ENCODE measurements at regions not wholly inside any gene's neighbourhood (a gene's known extent, or its start where the extent isn't known, plus 50 kb on each side); places are given as distances from the start of the nearest gene placed in this dataset.

DNA sequence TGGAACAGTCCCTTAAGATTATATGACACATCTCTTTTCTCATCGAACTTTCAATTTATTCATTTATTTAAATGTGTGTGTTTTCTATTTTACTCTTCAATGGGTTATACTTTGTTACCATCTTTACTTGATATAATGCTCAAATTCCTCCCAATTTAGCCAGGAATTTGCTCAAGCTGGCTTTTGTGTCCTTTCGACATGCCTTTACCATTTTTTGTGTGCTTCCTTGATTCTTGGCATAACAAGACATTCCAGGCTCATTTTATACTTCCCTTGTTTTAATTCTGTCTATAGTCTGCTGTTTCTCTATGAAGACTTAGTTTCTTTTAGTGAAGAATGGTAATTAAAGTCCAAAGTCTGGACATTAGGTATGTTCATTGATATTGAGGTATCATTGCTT, 315.8 kb downstream of the AEBP2 start:
- dilution Hi-C loops (cut with HindIII; ENCODE audit: low sequenced_read_pairs, unreplicated experiment), result no loop called here
- Histone ChIP-seq H2AFZ (replicated peaks; ENCODE audit: low read length, poor library complexity) (no peak overlapping the region), H3K27ac (ENCODE audit: insufficient read depth, low read length) (no peak overlapping the region), H3K23ac (ENCODE audit: low read depth, low read length) (no peak overlapping the region), H3K56ac (ENCODE audit: extremely low read depth, insufficient read depth, low read length) (no peak overlapping the region), H2BK5ac (ENCODE audit: low read depth, low read length, poor library complexity, severe bottlenecking) (peak overlapping the region; percentile 82), H3K9me3 (ENCODE audit: control insufficient read depth, insufficient read depth, low read length) (peaks cover 4% of the 10 kb centered on the region; the same call in 1 of the 2 replicates), H4K91ac (ENCODE audit: insufficient read depth, low read depth, low read length) (no peak overlapping the region), H3K18ac (ENCODE audit: low read depth, low read length) (peak overlapping the region; percentile 48; the same call in 1 of the 2 replicates), H4K5ac (ENCODE audit: low read depth, low read length) (no peak overlapping the region), H3K9ac (ENCODE audit: low read depth, low read length) (no peak overlapping the region), H2BK15ac (ENCODE audit: low read depth, low read length) (no peak overlapping the region), H2BK120ac (ENCODE audit: low read depth, low read length) (no peak overlapping the region), H3K4me2 (ENCODE audit: low read depth, low read length) (no peak overlapping the region), H2AK9ac (replicated peaks; ENCODE audit: low read depth, low read length, poor library complexity) (no peak overlapping the region), H2AK5ac (ENCODE audit: low read depth, low read length) (no peak overlapping the region), H3K9me1 (ENCODE audit: insufficient read depth, low read length) (peaks cover 2% of the 10 kb centered on the region; the same call in 1 of the 2 replicates), H3K14ac (replicated peaks; ENCODE audit: low read depth, low read length) (no peak overlapping the region), H3K79me1 (ENCODE audit: low read depth in 1 of 2, low read length in 2 of 2) (no peaks in the 10 kb centered on the region), H3K4ac (ENCODE audit: low read depth, low read length) (no peak overlapping the region), H3K36me3 (ENCODE audit: control insufficient read depth, insufficient read depth, low read length) (no peaks in the 10 kb centered on the region), H4K8ac (ENCODE audit: low read depth in 2 of 2, low read length in 2 of 2) (no peak overlapping the region), H3K4me1 (ENCODE audit: control insufficient read depth, insufficient read depth, low read length) (peaks cover 3% of the 10 kb centered on the region; the same call in 1 of the 2 replicates), H3K4me3 (ENCODE audit: insufficient read depth, low read depth, low read length) (no peak overlapping the region), H4K20me1 (ENCODE audit: insufficient read depth, low read length) (no peaks in the 10 kb centered on the region), H3K27me3 (ENCODE audit: control insufficient read depth, insufficient read depth, low read length) (no peaks in the 10 kb centered on the region), H2BK20ac (ENCODE audit: low read depth, low read length) (no peak overlapping the region)
- ChIA-PET POLR2A (ENCODE audit: unreplicated experiment) (no interaction called here), CTCF (no interaction called here)
- no peak for DNase-seq
- no peak for TF ChIP-seq RAD21 (IDR thresholded peaks at IDR 0.05; ENCODE audit: low read length)
- TF ChIP-seq CTCF (conservative IDR thresholded peaks at IDR 0.05; ENCODE audit: low read depth, low read length), result no peak
- TF ChIP-seq FOS (IDR thresholded peaks at IDR 0.05; ENCODE audit: low read depth, low read length), result no peak
- no peak for TF ChIP-seq RFX5 (IDR thresholded peaks at IDR 0.05; ENCODE audit: low read depth, low read length)
- no peak for TF ChIP-seq BHLHE40 (IDR thresholded peaks at IDR 0.05; ENCODE audit: low read depth, low read length)
- TF ChIP-seq NFE2L2 (IDR thresholded peaks at IDR 0.05; ENCODE audit: low read depth, low read length), result no peak
- TF ChIP-seq MAFK (IDR thresholded peaks at IDR 0.05; ENCODE audit: low read depth, low read length), result no peak
- TF ChIP-seq, protein P1, sequence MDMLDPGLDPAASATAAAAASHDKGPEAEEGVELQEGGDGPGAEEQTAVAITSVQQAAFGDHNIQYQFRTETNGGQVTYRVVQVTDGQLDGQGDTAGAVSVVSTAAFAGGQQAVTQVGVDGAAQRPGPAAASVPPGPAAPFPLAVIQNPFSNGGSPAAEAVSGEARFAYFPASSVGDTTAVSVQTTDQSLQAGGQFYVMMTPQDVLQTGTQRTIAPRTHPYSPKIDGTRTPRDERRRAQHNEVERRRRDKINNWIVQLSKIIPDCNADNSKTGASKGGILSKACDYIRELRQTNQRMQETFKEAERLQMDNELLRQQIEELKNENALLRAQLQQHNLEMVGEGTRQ (IDR thresholded peaks at IDR 0.05; ENCODE audit: low read depth, low read length), result no peak
- TF ChIP-seq RCOR1 (IDR thresholded peaks at IDR 0.05; ENCODE audit: insufficient replicate concordance, low read length), result no peak
- TF ChIP-seq CHD1 (IDR thresholded peaks at IDR 0.05; ENCODE audit: low read depth, low read length), result no peak
- no peak for TF ChIP-seq POLR2A (IDR thresholded peaks at IDR 0.05; ENCODE audit: low read depth, low read length)
- TF ChIP-seq CEBPB (IDR thresholded peaks at IDR 0.05; ENCODE audit: low read depth, low read length), result no peak
- no peak for TF ChIP-seq SMC3 (IDR thresholded peaks at IDR 0.05; ENCODE audit: low read depth, low read length)
- no CpG with 5 or more reads among the region's 2 CpGs for WGBS, 2 experiments (ENCODE audit: extremely low coverage in 2 of 2, insufficient read length in 1 of 2)
- BruUV-seq (replicated peaks), result no TSS peak
- in situ Hi-C loops (cut with MboI; ENCODE audit: low sequenced_read_pairs), result loop anchor here (10.0 to 25.0 kb wide), 3 partner anchors 140 to 840 kb away; no protein-coding TSS in a partner anchor
- peak; percentile 21; the same call in 1 of the 2 replicates for ATAC-seq (ENCODE audit: low read depth)
- intact Hi-C loops (cut with micrococcal nuclease), result loop anchor here (5.0 to 10.0 kb wide), 4 partner anchors 137 to 847 kb away; no protein-coding TSS in a partner anchor
